ENCODE measurements at regions not wholly inside any gene's neighbourhood (a gene's known extent, or its start where the extent isn't known, plus 50 kb on each side); places are given as distances from the start of the nearest gene placed in this dataset.

DNA sequence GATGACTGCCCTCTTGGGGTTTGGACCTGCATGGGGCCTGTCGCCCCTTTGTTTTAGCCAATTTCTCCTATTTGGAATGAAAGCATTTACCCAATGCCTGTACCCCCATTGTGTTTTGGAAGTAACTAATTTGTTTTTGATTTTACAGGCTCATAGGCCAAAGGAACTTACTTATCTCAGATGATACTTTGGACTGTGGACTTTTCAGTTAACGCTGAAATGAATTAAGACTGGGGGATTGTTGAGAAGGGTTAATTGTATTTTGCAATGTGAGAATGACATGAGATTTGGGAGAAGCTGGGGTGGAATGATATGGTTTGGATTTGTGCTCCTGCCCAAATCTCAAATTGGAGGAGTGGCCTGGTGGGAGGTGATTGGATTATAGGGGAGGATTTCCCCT is 185.8 kb upstream of the PHYHIPL start:
- TF ChIP-seq CREM (IDR thresholded peaks at IDR 0.05; ENCODE audit: low read depth) = no peak
- no peak for TF ChIP-seq DPF2 (IDR thresholded peaks at IDR 0.05)
- no peak for TF ChIP-seq E2F4 (IDR thresholded peaks at IDR 0.05; ENCODE audit: low read depth, low read length)
- TF ChIP-seq IRF4 (IDR thresholded peaks at IDR 0.05; ENCODE audit: low read depth, low read length) = no peak

DNA sequence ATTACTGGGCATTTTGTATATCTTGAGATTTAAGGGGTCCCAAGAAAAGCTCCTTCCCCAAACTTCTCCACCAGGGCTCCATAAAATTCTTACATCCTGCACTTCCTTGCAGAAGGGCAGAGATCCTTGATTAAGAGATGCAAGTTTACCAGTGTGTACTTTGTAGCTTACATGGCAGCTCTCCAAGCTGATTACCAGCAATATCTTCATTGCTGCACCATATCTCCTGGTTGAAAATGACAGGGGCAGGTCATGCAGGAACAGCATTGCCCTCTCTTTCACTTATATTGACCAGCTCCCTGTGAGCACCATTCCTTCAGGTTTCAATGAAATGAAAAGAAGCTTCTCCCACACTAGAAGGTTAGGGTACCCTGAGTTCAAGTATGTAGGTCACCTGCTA is 184.6 kb upstream of the PHYHIPL start:
- RAD21 ChIA-PET (ENCODE audit: unreplicated experiment) = interaction anchor here (0.6 to 14.1 kb wide), 19 partner anchors 9 to 885 kb away, joined by 3 to 223 read pairs (median 6); no protein-coding TSS in a partner anchor
- H3K36me3 ChIP-seq (ENCODE audit: control insufficient read depth in 2 of 2, insufficient read depth in 2 of 2, low read length in 1 of 2) = no peaks in the 10 kb centered on the region
- H4K20me1 ChIP-seq (ENCODE audit: control insufficient read depth, insufficient read depth) = no peaks in the 10 kb centered on the region
- SMC1A ChIA-PET (ENCODE audit: uncharacterized antibody, unreplicated experiment) = interaction anchor here (0.6 to 8.8 kb wide), 23 partner anchors 10 to 304 kb away, joined by 3 to 222 read pairs (median 5); no protein-coding TSS in a partner anchor
- H2AFZ ChIP-seq (ENCODE audit: control insufficient read depth, low read depth, low read length) = no peak overlapping the region
- peaks cover 30% of the 10 kb centered on the region for H3K4me1 ChIP-seq (ENCODE audit: control insufficient read depth, insufficient read depth, low read length)
- H3K4me2 ChIP-seq (ENCODE audit: control insufficient read depth, insufficient read depth) = no peak overlapping the region
- POLR2A ChIA-PET = interaction anchor here (0.5 to 2.2 kb wide), 9 partner anchors 10 to 56 kb away, joined by 3 to 19 read pairs (median 3); no protein-coding TSS in a partner anchor
- FAIRE-seq = no peak
- no TSS peak for BruUV-seq (replicated peaks)
- H3K79me2 ChIP-seq (ENCODE audit: control insufficient read depth, insufficient read depth, low read length) = no peaks in the 10 kb centered on the region
- ATAC-seq = no peak
- intact Hi-C loops (cut with micrococcal nuclease; ENCODE audit: unreplicated experiment) = loop anchor here (2.0 kb wide), 1 partner anchor 115 kb away; no protein-coding TSS in a partner anchor
- no peak overlapping the region for H3K9ac ChIP-seq (ENCODE audit: control insufficient read depth, insufficient read depth, low read length)
- H3K27me3 ChIP-seq (replicated peaks in 1 of 2; ENCODE audit: control insufficient read depth in 2 of 2, insufficient read depth in 2 of 2, low read length in 1 of 2) = no peaks in the 10 kb centered on the region
- peaks cover 8% of the 10 kb centered on the region for H3K9me3 ChIP-seq (replicated peaks; ENCODE audit: control insufficient read depth, insufficient read depth, low read length)
- H3K4me3 ChIP-seq = no peak overlapping the region
- no peak overlapping the region for H3K27ac ChIP-seq (ENCODE audit: control insufficient read depth, insufficient read depth)
- in situ Hi-C loops (cut with MboI) = no loop called here
- no peak for DNase-seq (ENCODE audit: low read depth, low spot score)
- CTCF ChIA-PET = interaction anchor here (0.6 to 3.4 kb wide), 14 partner anchors 9 to 829 kb away, joined by 3 to 17 read pairs (median 4); no protein-coding TSS in a partner anchor
- no peak for TF ChIP-seq ATF3 (IDR thresholded peaks at IDR 0.05; ENCODE audit: borderline replicate concordance, extremely low read depth, low read depth, low read length)
- no peak for TF ChIP-seq SREBF1 (IDR thresholded peaks at IDR 0.05; ENCODE audit: low read length)
- TF ChIP-seq BCLAF1 (IDR thresholded peaks at IDR 0.05) = no peak
- no peak for TF ChIP-seq KLF5 (IDR thresholded peaks at IDR 0.05; ENCODE audit: partially characterized antibody)

More for the DNA sequence above, 185.8 kb upstream of the PHYHIPL start:
- peaks cover 19% of the 10 kb centered on the region for H3K4me1 ChIP-seq (ENCODE audit: control insufficient read depth, insufficient read depth, low read length)
- no peaks in the 10 kb centered on the region for H4K20me1 ChIP-seq (ENCODE audit: control insufficient read depth, insufficient read depth)
- in situ Hi-C loops (cut with MboI) (no loop called here), intact Hi-C loops (cut with micrococcal nuclease; ENCODE audit: unreplicated experiment) (no loop called here)
- ChIA-PET POLR2A (interaction anchor here (0.6 to 2.2 kb wide), 3 partner anchors 9 to 55 kb away, joined by 3 to 19 read pairs (median 3); no protein-coding TSS in a partner anchor), RAD21 (ENCODE audit: unreplicated experiment) (interaction anchor here (2.6 to 14.1 kb wide), 3 partner anchors 22 to 118 kb away, joined by 10 to 223 read pairs (median 13); no protein-coding TSS in a partner anchor), SMC1A (ENCODE audit: uncharacterized antibody, unreplicated experiment) (interaction anchor here (0.6 to 8.8 kb wide), 10 partner anchors 9 to 81 kb away, joined by 3 to 222 read pairs (median 38); no protein-coding TSS in a partner anchor), CTCF (interaction anchor here (0.8 to 3.4 kb wide), 5 partner anchors 11 to 117 kb away, joined by 3 to 17 read pairs (median 4); no protein-coding TSS in a partner anchor)
- H3K9ac ChIP-seq (ENCODE audit: control insufficient read depth, insufficient read depth, low read length) = no peak overlapping the region
- FAIRE-seq (no peak), DNase-seq (ENCODE audit: low read depth, low spot score) (no peak), ATAC-seq (no peak)
- no peak overlapping the region for H3K4me2 ChIP-seq (ENCODE audit: control insufficient read depth, insufficient read depth)
- WGBS (ENCODE audit: insufficient coverage, insufficient replicate concordance, low lambda C conversion rate, missing lambda C conversion rate) = 44% methylated on average over 2 of the region's 2 CpGs
- H3K4me3 ChIP-seq = no peak overlapping the region
- peaks cover 8% of the 10 kb centered on the region for H3K9me3 ChIP-seq (replicated peaks; ENCODE audit: control insufficient read depth, insufficient read depth, low read length)
- no TSS peak for BruUV-seq (replicated peaks)
- H2AFZ ChIP-seq (ENCODE audit: control insufficient read depth, low read depth, low read length) = no peak overlapping the region
- no peaks in the 10 kb centered on the region for H3K79me2 ChIP-seq (ENCODE audit: control insufficient read depth, insufficient read depth, low read length)
- no peaks in the 10 kb centered on the region for H3K27me3 ChIP-seq (replicated peaks in 1 of 2; ENCODE audit: control insufficient read depth in 2 of 2, insufficient read depth in 2 of 2, low read length in 1 of 2)
- no peaks in the 10 kb centered on the region for H3K36me3 ChIP-seq (ENCODE audit: control insufficient read depth in 2 of 2, insufficient read depth in 2 of 2, low read length in 1 of 2)
- H3K27ac ChIP-seq (ENCODE audit: control insufficient read depth, insufficient read depth) = no peak overlapping the region

Data from GM12878 (cell line).